Activated naive CD8-positive, alpha-beta T cell (primary cell): ENCODE measurements at regions not wholly inside any gene's neighbourhood (a gene's known extent, or its start where the extent isn't known, plus 50 kb on each side); places are given as distances from the start of the nearest gene placed in this dataset.

Source experiments
- H3K27ac Mint-ChIP-seq: one replicate; pipeline ENCODE4 v1.8.0; 2021; ENCODE audit warnings: mixed read lengths
- H3K27me3 Mint-ChIP-seq: one replicate; pipeline ENCODE4 v1.8.0; 2021; ENCODE audit warnings: mixed read lengths
- H3K36me3 Mint-ChIP-seq: one replicate; pipeline ENCODE4 v1.8.0; 2021; ENCODE audit warnings: mixed read lengths
- H3K4me1 Mint-ChIP-seq: one replicate; pipeline ENCODE4 v1.8.0; 2021; ENCODE audit warnings: low read depth, mixed read lengths
- H3K4me3 Mint-ChIP-seq: one replicate; pipeline ENCODE4 v1.8.0; 2021; ENCODE audit warnings: mild to moderate bottlenecking, mixed read lengths
- H3K9me3 Mint-ChIP-seq: one replicate; pipeline ENCODE4 v1.8.0; 2021; ENCODE audit warnings: low read depth, mixed read lengths

DNA sequence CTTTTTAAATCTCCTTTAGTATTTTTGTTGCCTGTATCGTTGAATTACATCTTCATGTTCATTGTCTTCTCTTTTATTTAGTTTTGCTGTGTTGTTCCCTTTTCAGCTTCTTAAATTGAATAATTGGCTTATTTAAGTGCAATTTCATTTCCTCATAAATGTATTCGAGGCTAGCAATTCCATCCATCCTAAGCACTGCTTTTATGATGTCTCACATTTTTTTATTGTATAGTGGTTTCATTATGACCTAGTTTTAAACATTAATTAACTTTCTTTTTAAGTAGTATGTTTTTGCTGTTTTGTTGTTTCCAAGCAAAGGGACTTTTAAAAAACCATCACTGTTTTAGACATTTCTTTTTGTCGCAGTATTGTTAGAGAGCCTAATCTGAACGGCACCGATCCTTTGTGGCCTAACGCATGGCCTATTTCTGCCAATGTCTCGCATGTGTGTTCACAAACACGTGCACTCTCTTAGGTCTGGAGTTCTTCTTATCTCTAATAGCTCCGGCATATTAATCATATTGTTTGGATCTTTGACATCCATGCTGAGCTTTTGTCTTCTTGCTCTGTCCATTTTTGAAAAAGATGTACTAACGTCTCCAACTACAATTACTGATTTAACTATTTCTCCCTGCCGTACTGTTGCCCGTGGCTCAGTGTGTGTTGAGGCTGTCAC is 59.6 kb upstream of the ZNF516 start:
- no peaks in the 10 kb centered on the region for H3K36me3 Mint-ChIP-seq
- H3K9me3 Mint-ChIP-seq: no peaks in the 10 kb centered on the region

GRCh38 chr18:76553715-76554546 is 58.9 kb upstream of the ZNF516 start:
- no peak overlapping the region for H3K4me3 Mint-ChIP-seq
- H3K9me3 Mint-ChIP-seq: no peaks in the 10 kb centered on the region
- H3K27ac Mint-ChIP-seq: no peak overlapping the region
- peaks cover 9% of the 10 kb centered on the region for H3K27me3 Mint-ChIP-seq
- H3K36me3 Mint-ChIP-seq: no peaks in the 10 kb centered on the region
- H3K4me1 Mint-ChIP-seq: no peaks in the 10 kb centered on the region

More for the DNA sequence above, 59.6 kb upstream of the ZNF516 start:
- Mint-ChIP-seq H3K4me1 (no peaks in the 10 kb centered on the region), H3K4me3 (no peak overlapping the region), H3K27ac (no peak overlapping the region), H3K27me3 (peaks cover 6% of the 10 kb centered on the region)

GRCh38 chr18:76548541-76548940 is 53.5 kb upstream of the ZNF516 start:
- no peak overlapping the region for H3K4me3 Mint-ChIP-seq
- no peaks in the 10 kb centered on the region for H3K9me3 Mint-ChIP-seq
- H3K27ac Mint-ChIP-seq: no peak overlapping the region
- peaks cover 6% of the 10 kb centered on the region for H3K27me3 Mint-ChIP-seq
- H3K4me1 Mint-ChIP-seq: no peaks in the 10 kb centered on the region
- H3K36me3 Mint-ChIP-seq: no peaks in the 10 kb centered on the region

DNA sequence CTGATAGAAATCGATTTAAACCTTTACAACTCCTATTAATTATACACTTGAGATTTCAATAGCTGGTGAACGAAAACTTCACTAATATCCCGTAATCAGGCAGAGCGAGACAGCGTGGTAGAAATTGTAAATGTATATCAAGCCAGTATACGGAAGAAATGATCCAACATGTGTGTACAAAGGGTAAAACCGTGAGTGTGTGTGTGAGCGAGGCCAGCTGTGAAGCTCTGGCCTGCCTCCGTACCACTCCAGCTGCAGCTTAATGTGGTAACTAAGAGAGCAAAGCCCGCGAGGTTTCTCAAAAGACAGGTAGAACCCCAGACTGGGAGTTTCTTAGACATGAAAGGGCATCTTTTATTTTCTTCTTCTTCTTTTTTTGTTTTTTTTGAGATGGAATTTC is 52.3 kb upstream of the ZNF516 start:
- Mint-ChIP-seq H3K27ac (no peak overlapping the region), H3K36me3 (no peaks in the 10 kb centered on the region), H3K9me3 (no peaks in the 10 kb centered on the region), H3K4me3 (no peak overlapping the region), H3K27me3 (peaks cover 8% of the 10 kb centered on the region), H3K4me1 (no peaks in the 10 kb centered on the region)

DNA sequence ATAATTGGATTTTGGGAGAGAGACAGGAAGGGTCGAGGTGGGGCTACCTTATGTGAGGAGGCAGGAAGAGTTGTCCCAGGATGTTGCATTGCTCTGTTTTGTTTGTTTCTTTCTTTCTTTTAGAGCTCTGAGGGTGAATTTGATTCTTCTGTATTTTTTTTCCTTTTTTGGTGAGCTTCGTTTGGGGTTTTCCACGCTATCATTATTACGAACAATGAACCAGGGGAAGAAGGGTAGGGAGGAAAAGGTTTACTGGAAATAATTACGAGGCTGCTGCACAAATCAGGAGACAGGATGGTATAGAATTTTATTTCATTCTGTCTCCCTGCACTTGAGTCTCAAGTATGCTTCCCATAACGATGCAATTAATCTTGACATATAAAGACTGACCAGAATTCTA is 51.4 kb upstream of the ZNF516 start:
- peaks cover 8% of the 10 kb centered on the region for H3K27me3 Mint-ChIP-seq
- H3K27ac Mint-ChIP-seq: no peak overlapping the region
- H3K4me1 Mint-ChIP-seq: no peaks in the 10 kb centered on the region
- no peaks in the 10 kb centered on the region for H3K9me3 Mint-ChIP-seq
- no peaks in the 10 kb centered on the region for H3K36me3 Mint-ChIP-seq
- H3K4me3 Mint-ChIP-seq: no peak overlapping the region

GRCh38 chr18:76546088-76546435 is 51.0 kb upstream of the ZNF516 start:
- Mint-ChIP-seq H3K27me3 (peaks cover 8% of the 10 kb centered on the region), H3K4me3 (no peak overlapping the region), H3K9me3 (no peaks in the 10 kb centered on the region), H3K36me3 (no peaks in the 10 kb centered on the region), H3K4me1 (no peaks in the 10 kb centered on the region), H3K27ac (no peak overlapping the region)

DNA sequence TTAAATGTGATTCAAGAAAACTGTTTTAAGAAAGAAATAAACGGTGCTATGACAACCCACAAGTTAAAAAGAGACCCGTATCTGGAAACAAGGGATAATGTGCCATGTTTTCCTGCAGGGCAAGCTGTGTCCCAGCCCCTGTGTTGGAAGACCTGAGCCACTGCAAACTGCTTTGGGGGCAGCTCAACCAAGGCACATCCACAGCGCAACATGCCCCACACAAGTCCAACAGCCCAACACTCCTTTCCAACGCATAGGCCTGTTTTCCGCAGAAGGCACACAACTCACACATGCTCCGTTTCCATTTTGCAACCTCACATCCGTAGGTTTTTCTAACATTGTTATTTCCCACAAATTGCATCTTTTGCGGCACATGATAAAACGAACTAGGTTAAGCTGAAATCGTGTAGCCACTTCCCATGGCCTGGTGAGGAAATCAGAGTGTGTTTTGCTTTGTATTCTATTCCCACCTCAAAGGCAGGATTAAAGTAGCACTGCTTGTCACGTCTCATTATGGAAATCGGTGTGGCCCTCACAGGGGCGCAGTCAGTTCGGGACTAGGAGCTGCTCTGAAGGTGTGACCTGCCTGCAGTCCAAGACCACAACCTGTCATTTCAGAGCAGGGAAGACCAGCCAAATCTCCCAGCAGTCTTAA is 50.5 kb upstream of the ZNF516 start:
- no peaks in the 10 kb centered on the region for H3K9me3 Mint-ChIP-seq
- no peaks in the 10 kb centered on the region for H3K4me1 Mint-ChIP-seq
- H3K36me3 Mint-ChIP-seq: no peaks in the 10 kb centered on the region
- H3K4me3 Mint-ChIP-seq: no peak overlapping the region
- H3K27ac Mint-ChIP-seq: no peak overlapping the region
- H3K27me3 Mint-ChIP-seq: peaks cover 8% of the 10 kb centered on the region

- Mint-ChIP-seq H3K27ac (no peak overlapping the region), H3K36me3 (no peaks in the 10 kb centered on the region), H3K27me3 (peaks cover 5% of the 10 kb centered on the region), H3K9me3 (no peaks in the 10 kb centered on the region), H3K4me3 (no peak overlapping the region), H3K4me1 (no peaks in the 10 kb centered on the region)
Observed at GRCh38 chr18:76544511-76545345, 49.7 kb upstream of the ZNF516 start.
